ENCODE measurements at regions not wholly inside any gene's neighbourhood (a gene's known extent, or its start where the extent isn't known, plus 50 kb on each side); places are given as distances from the start of the nearest gene placed in this dataset.

DNA sequence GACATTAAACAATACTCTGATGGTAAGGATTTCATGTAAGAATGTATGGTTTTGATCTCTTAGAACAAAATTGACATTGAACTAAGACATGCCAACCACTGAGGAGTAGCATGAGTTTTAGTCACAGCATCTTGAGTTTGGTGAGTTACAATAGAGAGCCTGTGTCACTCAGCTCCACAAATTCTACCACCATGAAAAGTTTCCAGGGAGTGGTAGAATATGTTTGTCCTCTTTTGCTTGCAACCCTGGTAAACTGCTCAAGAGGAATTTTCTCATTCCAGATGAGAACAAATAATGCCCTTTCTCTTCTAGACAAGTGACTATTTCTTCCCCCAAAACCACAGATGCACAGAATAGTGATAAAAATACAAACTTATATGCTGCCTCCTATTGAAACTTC, 502.0 kb upstream of the VRK2 start:
- TF ChIP-seq, protein P1, sequence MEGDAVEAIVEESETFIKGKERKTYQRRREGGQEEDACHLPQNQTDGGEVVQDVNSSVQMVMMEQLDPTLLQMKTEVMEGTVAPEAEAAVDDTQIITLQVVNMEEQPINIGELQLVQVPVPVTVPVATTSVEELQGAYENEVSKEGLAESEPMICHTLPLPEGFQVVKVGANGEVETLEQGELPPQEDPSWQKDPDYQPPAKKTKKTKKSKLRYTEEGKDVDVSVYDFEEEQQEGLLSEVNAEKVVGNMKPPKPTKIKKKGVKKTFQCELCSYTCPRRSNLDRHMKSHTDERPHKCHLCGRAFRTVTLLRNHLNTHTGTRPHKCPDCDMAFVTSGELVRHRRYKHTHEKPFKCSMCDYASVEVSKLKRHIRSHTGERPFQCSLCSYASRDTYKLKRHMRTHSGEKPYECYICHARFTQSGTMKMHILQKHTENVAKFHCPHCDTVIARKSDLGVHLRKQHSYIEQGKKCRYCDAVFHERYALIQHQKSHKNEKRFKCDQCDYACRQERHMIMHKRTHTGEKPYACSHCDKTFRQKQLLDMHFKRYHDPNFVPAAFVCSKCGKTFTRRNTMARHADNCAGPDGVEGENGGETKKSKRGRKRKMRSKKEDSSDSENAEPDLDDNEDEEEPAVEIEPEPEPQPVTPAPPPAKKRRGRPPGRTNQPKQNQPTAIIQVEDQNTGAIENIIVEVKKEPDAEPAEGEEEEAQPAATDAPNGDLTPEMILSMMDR (IDR thresholded peaks at IDR 0.05): no peak
- TF ChIP-seq EZH2phosphoT487 (IDR thresholded peaks at IDR 0.05) (no peak), EZH2 (IDR thresholded peaks at IDR 0.05) (no peak)
